ENCODE measurements at regions not wholly inside any gene's neighbourhood (a gene's known extent, or its start where the extent isn't known, plus 50 kb on each side); places are given as distances from the start of the nearest gene placed in this dataset.

DNA sequence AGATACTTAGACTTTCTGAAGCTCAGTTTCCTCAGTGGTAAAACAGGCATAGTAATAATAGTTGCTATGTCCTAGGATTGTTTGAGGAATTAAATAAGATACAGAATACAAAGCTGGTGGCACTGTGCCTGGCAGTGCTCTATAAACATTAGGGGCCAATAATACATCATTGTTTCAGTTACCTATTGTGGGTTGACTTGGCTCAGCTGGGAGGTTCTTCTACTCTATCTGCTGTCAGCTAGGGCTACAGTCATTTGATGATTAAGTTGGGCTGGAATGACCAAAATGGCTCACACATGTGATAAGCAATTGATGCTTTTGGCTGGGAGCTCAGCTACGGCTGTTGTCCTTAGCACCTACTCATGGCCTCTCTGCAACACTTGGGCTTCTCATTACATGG, 121.2 kb upstream of the USP9X start:
- no peak overlapping the region for H3K4me3 ChIP-seq
- no peak overlapping the region for H3K27ac ChIP-seq
- no peak for DNase-seq (ENCODE audit: low spot score)
- no peaks in the 10 kb centered on the region for H3K27me3 ChIP-seq (replicated peaks; ENCODE audit: insufficient read depth)
- H3K9me3 ChIP-seq: no peaks in the 10 kb centered on the region
- H3K36me3 ChIP-seq: no peaks in the 10 kb centered on the region
- H3K4me1 ChIP-seq (ENCODE audit: control insufficient read depth in 1 of 2, low read depth in 2 of 2): no peaks in the 10 kb centered on the region
- no peak for ATAC-seq (ENCODE audit: insufficient number of reproducible peaks, low FRiP score, low read depth)
- TF ChIP-seq, protein P1, sequence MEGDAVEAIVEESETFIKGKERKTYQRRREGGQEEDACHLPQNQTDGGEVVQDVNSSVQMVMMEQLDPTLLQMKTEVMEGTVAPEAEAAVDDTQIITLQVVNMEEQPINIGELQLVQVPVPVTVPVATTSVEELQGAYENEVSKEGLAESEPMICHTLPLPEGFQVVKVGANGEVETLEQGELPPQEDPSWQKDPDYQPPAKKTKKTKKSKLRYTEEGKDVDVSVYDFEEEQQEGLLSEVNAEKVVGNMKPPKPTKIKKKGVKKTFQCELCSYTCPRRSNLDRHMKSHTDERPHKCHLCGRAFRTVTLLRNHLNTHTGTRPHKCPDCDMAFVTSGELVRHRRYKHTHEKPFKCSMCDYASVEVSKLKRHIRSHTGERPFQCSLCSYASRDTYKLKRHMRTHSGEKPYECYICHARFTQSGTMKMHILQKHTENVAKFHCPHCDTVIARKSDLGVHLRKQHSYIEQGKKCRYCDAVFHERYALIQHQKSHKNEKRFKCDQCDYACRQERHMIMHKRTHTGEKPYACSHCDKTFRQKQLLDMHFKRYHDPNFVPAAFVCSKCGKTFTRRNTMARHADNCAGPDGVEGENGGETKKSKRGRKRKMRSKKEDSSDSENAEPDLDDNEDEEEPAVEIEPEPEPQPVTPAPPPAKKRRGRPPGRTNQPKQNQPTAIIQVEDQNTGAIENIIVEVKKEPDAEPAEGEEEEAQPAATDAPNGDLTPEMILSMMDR (IDR thresholded peaks at IDR 0.05): no peak

DNA sequence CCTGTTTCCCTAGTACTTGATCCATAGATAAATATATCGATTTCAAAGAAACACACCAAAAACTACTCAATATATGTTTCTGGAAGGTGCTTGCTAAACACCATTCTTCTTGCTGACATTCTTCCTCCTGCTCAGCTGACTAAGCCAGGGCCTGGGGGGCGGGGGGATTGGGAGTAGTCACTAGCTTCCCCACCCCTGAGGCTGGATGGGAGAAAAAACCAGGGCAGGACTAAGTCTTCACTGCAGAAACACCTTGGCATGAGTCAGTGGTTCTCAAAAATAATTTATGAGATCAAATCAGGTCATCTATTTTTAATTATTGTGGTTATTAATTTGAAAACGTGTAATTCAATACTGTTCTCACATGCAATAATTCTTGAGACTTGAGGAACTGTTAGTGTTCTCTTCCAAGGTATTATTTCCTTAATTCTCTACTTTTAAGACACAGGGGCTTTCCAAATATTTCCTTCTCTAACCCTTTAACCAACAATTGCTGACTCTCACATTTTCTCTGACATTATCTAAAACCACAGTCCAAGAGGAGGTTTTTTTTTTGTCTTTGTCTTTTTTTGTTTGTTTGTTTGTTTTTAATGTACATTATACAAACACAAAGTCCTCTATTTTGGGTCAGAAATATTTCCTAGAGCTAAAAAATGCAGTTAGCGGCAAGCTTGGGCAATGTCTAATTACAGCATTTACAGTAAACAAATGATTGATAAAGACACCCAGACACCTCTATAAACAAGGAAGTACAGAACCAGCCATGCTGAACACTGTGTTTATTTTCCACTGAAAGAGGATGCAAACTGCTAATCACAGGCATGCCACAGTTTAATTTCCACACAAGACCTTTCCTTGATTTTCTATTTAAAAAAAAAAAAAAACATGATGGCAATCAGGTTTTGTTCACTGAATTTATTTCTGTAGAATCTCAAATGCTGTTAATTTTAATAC, 120.3 kb upstream of the USP9X start:
- Histone ChIP-seq H3K4me3 (no peak overlapping the region), H3K9me3 (no peaks in the 10 kb centered on the region), H3K27me3 (replicated peaks; ENCODE audit: insufficient read depth) (no peaks in the 10 kb centered on the region), H3K27ac (no peak overlapping the region), H3K4me1 (ENCODE audit: control insufficient read depth in 1 of 2, low read depth in 2 of 2) (no peaks in the 10 kb centered on the region), H3K36me3 (no peaks in the 10 kb centered on the region)
- ATAC-seq (ENCODE audit: insufficient number of reproducible peaks, low FRiP score, low read depth): no peak
- no peak for DNase-seq (ENCODE audit: low spot score)
- TF ChIP-seq, protein P1 (IDR thresholded peaks at IDR 0.05): no peak

DNA sequence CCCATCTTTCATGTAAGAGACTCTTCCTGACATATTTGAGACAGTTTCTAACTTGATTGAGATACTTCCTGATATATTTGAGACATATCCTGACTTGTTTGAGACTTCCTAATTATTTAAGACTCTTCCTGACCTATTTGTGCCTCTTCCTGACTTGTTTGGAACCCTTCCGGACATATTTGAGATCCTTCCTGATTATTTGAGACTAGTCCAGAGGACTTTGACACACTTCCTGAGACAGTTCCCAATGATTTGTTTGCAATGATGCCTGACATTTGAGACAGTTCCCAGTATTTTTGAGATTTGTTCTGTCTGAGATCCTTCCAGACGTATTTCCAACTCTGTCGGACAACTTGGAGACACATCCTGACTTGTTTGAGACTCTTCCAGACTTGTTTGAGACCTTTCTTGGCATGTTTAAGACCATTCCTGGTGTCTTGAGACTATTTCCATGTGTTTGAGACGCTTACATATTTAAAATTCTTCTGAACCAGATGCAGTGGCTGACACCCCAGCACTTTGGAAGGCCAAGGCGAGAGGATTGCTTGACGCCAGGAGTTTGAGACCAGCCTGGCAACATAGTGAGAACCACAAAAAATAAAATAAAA, 118.9 kb upstream of the USP9X start:
- no peak overlapping the region for H3K27ac ChIP-seq
- TF ChIP-seq, protein P1 (IDR thresholded peaks at IDR 0.05): no peak
- H3K4me1 ChIP-seq (ENCODE audit: control insufficient read depth in 1 of 2, low read depth in 2 of 2): no peaks in the 10 kb centered on the region
- no peak for DNase-seq (ENCODE audit: low spot score)
- no peaks in the 10 kb centered on the region for H3K9me3 ChIP-seq
- H3K27me3 ChIP-seq (replicated peaks; ENCODE audit: insufficient read depth): no peaks in the 10 kb centered on the region
- H3K36me3 ChIP-seq: no peaks in the 10 kb centered on the region
- no peak overlapping the region for H3K4me3 ChIP-seq
- ATAC-seq (ENCODE audit: insufficient number of reproducible peaks, low FRiP score, low read depth): no peak

DNA sequence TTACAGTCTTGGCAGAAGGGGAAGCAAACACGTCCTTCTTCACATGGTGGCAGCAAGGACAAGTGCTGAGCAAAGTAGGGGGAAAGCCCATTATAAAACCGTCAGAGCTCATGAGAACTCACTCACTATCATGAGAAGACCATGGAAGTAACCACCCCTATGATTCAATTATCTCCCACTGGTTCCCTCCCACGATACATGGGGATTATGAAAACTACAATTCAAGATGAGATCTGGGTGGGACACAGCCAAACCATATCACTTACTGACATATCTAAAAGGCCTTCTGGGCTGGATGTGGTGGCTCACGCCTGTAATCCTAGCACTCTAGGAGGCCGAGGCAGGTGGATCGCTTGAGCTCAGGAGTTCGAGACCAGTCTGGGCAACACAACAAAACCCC, 117.1 kb upstream of the USP9X start:
- no peaks in the 10 kb centered on the region for H3K4me1 ChIP-seq (ENCODE audit: control insufficient read depth in 1 of 2, low read depth in 2 of 2)
- no peak for DNase-seq (ENCODE audit: low spot score)
- H3K4me3 ChIP-seq: no peak overlapping the region
- no peaks in the 10 kb centered on the region for H3K36me3 ChIP-seq
- ATAC-seq (ENCODE audit: insufficient number of reproducible peaks, low FRiP score, low read depth): no peak
- TF ChIP-seq, protein P1 (IDR thresholded peaks at IDR 0.05): no peak
- no peaks in the 10 kb centered on the region for H3K9me3 ChIP-seq
- no peaks in the 10 kb centered on the region for H3K27me3 ChIP-seq (replicated peaks; ENCODE audit: insufficient read depth)
- no peak overlapping the region for H3K27ac ChIP-seq

DNA sequence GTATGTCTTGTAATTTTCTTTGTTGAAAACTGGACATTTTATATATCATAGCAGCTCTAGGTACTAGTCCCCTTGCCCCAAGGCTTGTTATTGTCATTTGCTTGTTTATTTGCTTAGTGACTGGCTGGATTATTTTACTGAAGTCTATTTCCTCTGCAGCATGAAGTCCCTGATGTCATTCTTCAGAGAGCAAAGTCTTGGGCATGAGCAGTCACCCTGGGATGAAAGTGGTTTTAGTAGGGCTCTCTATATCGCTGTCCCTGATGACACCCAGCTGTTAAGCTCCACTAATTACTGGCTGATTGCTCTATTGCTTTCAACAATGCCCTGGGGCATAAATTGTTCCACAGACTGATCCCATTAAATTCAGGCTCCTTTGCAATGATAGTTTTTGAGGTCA, 113.5 kb upstream of the USP9X start:
- TF ChIP-seq, protein P1 (IDR thresholded peaks at IDR 0.05): no peak
- H3K27me3 ChIP-seq (replicated peaks; ENCODE audit: insufficient read depth): no peaks in the 10 kb centered on the region
- no peaks in the 10 kb centered on the region for H3K4me1 ChIP-seq (ENCODE audit: control insufficient read depth in 1 of 2, low read depth in 2 of 2)
- no peaks in the 10 kb centered on the region for H3K36me3 ChIP-seq
- H3K27ac ChIP-seq: no peak overlapping the region
- no peak overlapping the region for H3K4me3 ChIP-seq
- ATAC-seq (ENCODE audit: insufficient number of reproducible peaks, low FRiP score, low read depth) (no peak), DNase-seq (ENCODE audit: low spot score) (no peak)
- no peaks in the 10 kb centered on the region for H3K9me3 ChIP-seq
